Fibroblast of skin of back (primary cell): ENCODE measurements at regions not wholly inside any gene's neighbourhood (a gene's known extent, or its start where the extent isn't known, plus 50 kb on each side); places are given as distances from the start of the nearest gene placed in this dataset.

Experiments used
- DNase-seq: peaks from one replicate; pipeline ENCODE4 v3.0.0-alpha.2; 2013

GRCh38 chr2:13539296-13539695 is 822.6 kb downstream of the TRIB2 start:
- DNase-seq: no peak

DNA sequence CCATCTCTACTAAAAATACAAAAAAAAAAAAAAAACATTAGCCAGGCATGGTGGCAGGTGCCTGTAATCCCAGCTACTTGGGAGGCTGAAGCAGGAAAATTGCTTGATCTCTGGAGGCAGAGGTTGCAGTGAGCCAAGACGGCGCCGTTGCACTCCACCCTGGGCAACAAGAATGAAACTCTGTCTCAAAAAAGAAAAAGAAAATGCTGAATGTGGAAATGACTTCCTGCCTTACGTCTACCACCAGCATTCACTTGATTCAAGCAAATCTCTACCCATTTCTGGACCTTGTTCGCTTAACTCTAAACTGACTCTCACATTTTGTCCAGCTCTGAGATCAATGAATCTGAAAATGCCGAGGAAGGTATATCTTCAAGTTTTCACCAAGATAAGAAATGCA is 825.3 kb downstream of the TRIB2 start:
- no peak for DNase-seq

DNA sequence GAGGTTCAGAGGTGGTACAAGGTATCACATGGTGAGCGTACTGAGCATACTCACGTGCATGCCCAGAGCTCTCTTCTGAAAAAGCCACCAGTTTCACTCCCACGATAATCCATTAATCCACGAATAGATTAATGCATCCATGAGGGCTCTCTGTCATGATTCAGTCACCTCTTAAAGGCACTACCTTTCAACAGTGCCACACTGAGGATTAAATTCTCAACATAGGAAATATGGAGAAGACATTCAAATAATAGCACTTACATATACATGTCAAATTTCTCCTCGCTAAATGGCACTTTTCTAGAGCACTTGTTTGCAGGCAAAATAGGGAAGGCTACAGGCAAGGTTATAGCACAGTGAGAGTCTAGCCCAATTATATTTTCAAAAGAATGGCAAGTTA is 825.9 kb downstream of the TRIB2 start:
- no peak for DNase-seq

DNA sequence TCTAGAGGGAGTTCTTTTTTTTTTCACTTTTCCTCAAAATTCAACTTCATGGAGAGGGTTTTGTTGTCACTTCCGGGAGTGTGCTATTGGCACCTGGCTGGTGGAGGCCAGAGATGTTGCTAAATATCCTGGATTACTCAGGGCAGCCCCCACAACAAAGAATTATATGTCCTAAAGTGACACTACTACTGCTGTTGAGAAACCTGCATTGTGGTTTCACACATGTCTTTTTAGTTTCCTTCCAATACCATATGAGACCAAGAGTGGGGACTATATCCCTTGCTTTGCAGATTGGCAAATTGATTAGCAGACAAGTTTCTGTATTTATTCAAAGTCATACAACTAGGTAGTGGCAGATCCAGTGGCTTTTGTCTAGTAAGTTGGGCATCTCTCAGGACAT is 826.8 kb downstream of the TRIB2 start:
- DNase-seq: no peak

- no peak for DNase-seq
Observed at GRCh38 chr2:13545320-13545719, 828.6 kb downstream of the TRIB2 start.

- DNase-seq: no peak
Observed at GRCh38 chr2:13546131-13546530, 829.4 kb downstream of the TRIB2 start.

- DNase-seq: no peak
Observed at GRCh38 chr2:13550285-13551231, 833.8 kb downstream of the TRIB2 start.

- DNase-seq: peak; percentile 54
Observed at GRCh38 chr2:13558368-13558767, 841.6 kb downstream of the TRIB2 start.

DNA sequence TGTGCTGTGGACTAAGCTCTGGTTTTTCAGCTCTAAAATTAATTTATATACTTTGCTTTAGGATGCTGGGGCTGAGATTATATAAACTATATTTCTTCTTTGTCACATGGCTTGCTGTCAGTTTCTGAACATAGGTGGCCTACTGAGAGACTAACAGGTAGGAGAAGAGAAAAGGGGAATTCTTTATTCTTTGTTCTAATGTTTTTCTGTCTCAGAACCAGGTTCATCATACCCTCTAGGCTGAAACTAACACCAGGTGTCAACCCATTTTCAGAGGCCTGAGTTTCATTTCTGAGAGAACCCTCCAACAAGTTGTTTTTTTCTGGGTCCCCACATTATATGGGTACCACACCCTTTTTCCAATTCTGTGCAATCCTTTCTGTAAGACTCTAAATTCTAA is 843.6 kb downstream of the TRIB2 start:
- DNase-seq: no peak

DNA sequence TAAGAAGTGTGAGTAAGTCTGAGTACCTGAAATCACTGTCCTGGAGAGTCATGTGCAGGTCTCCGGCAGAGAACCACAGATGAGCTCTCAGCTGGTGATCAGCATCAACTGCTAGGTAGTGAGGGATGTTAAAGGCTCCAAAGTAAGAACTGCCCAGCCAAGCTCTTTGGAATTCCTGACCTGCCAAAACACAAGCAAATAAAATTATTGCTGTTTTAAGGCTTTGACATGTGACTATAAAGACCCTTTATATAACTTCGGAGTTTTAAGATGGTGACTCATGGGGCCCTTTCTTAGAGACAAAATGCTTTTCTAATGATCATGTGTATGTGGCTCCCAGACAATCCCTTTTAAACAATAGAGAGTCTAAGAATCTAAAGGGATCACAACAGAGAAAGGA is 855.7 kb downstream of the TRIB2 start:
- DNase-seq: peak; percentile 19

GRCh38 chr2:13574831-13575230 is 858.1 kb downstream of the TRIB2 start:
- no peak for DNase-seq

DNA sequence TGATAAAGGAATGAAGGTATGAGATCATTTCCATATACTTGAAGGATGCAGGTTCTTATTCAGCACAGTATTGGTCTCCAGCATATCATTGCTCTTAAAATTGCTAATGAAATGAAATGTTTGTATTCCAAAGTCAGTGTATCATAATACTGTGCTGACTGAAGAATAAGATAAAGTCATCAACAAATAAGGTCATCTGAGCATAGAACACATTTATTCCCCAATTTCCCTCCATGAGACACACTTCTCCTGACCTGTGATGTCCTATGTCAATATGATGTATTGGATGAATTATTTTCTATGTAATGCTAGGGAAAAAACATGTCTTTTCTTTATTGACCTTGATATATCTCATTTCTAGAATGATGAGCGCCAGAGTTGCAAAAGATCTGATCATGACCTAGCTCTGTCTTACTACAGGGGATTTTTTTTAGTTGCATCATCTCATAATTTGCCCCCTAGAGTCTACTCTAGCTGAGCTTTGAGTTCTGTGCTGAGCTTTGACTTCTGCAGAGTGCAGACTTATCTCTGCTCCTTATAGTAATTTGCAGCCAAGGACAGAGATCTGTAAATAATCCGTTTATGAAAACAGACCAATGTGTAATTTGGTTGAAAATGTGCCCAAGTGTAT is 859.8 kb downstream of the TRIB2 start:
- no peak for DNase-seq

GRCh38 chr2:13578547-13578946 is 861.8 kb downstream of the TRIB2 start:
- DNase-seq: no peak

DNA sequence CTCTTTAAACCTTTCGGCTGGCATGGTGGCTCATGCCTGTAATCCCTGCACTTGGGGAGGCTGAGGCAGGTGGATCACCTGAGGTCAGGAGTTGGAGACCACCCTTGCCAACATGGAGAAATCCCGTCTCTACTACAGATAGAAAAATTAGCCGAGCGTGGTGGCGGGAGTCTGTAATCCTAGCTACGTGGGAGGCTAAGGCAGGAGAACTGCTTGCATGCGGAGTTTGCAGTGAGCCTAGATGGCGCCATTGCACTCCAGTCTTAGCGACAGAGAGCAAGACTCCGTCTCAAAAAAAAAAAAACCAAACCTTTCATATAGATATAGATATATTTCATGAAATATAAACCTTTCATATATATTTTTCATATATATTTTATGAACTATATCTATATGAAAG is 864.7 kb downstream of the TRIB2 start:
- no peak for DNase-seq

DNA sequence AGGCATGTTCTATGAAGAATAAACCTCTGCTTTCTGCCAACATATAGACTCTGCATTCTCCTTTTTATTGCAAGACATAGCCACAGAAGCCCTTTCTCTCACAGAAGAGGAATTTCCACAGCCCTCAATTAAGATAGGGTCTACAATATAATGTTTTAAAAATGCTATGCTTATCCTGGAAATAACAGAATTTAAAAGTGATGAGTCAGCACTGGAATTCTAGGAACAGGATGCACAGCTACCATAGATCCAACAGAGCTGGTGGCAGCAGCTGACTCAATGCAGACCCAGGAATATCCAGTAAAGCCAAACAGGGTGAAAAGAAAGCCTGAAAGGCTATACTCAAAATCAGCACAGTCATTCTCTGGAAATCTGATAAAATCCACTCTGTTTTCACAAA is 866.9 kb downstream of the TRIB2 start:
- DNase-seq: peak; percentile 17

DNA sequence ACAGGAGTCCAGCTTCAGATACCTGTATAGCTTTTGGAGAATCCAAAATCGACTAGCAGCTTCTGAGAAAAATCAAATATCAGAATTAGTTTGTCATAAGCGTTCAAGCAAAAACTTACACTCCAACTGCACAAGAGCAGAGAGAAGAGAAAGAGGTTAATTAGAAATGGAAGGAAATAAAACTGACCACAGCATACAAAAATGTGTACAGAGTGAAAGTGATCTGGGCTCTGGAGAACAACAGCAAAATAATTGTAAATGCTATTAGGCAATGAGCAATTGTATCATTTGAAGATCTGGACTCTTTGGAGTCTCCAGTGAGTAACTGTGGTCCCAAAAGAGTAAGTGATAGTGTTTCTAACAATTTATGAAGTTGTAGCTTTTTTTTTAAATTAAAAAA is 867.3 kb downstream of the TRIB2 start:
- DNase-seq: no peak

DNA sequence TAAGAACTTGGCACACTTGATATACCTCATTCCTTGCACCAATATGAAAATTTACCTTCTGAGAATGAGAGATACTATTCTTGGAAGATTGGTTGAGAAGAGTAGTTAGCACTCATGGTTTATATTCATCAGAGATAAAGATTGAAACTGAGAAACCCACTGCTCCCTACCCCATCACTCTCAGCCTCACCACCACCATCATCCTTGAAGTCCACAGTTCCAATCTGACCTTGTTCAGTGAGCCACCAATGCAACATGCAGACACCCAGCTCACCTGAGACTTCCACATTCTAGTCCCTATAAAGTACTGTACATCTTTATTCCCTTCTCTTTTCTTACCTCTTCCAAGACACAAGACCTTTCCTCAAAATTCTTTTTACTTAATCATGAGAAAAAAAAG is 869.0 kb downstream of the TRIB2 start:
- no peak for DNase-seq

DNA sequence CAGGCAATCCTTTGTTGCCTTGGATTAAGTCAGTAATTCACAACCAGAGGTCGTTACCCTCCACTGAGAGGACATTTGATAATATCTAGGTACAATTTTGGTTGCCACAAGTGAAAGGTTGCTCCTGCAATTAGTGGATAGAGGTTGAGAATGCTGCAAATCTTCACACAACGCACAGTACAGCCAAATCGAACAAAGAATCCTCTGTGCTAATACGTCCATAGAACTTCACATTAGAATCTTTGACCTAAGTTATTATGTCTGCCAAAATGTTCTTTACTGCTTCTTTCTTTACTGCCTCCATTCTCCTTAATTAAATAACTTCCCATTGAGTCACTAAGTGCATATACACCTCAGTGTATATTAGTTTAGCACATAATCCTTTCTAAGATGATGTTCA is 879.5 kb downstream of the TRIB2 start:
- DNase-seq: no peak

GRCh38 chr2:13597176-13597575 is 880.4 kb downstream of the TRIB2 start:
- peak; percentile 64 for DNase-seq

GRCh38 chr2:13601506-13601905 is 884.8 kb downstream of the TRIB2 start:
- DNase-seq: no peak

DNA sequence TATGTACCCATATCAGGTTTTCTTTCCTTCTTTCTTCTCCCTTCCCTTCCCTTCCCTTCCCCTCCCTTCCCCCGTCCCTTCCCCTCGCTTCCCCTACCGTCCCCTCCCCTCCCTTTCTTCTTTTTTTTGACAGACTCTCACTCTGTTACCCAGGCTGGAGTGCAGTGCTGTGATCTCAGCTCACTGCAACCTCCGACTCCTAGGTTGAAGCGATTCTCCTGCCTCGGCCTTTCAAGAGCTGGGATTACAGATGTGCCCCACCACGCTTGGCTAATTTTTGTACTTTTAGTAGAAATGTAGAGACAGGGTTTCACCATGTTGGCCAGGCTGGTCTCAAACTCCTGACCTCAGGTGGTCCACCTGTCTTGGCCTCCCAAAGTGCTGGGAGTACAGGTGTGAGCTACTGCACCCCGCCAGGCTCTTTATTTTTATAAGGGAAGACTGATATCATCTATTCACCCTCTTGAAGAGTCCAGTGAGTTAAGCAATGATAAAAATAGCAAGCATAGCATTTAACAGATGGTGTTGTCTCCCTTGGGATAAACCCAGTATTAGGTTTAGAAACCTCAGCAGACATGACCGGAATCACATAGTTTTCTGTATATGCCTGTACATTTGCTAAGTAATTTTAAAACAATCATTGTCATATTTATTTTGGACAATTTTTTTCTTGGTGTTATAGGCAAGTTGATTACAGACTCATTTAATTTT is 888.4 kb downstream of the TRIB2 start:
- DNase-seq: no peak

DNA sequence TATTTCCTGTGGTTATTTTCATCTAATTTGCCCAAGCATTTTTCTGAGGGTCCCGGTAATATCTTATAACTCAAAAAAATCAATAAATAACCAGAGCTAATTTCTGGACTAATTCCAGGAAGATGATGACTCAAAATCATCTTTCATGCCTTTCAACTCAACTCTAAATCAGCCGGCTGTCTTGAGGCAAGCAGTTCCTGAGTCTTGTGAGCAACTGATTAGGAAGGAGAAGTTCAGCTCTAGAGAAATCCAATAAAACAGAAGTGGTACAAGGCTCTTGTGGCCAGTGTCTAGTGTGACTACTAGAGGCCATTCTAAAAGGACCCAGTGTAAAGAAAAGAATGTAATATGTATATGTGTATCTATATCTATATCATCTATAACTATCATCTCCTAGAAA is 890.4 kb downstream of the TRIB2 start:
- no peak for DNase-seq

GRCh38 chr2:13611939-13612338 is 895.2 kb downstream of the TRIB2 start:
- DNase-seq: no peak

GRCh38 chr2:13616059-13616458 is 899.3 kb downstream of the TRIB2 start:
- DNase-seq: no peak
